ENCODE measurements at regions not wholly inside any gene's neighbourhood (a gene's known extent, or its start where the extent isn't known, plus 50 kb on each side); places are given as distances from the start of the nearest gene placed in this dataset.

- intact Hi-C loops (cut with DNase I), result no loop called here
These were observed 62.9 kb upstream of the TJP1 start for GRCh38 chr15:29885183-29885582.

GRCh38 chr15:29883126-29883525 is 60.9 kb upstream of the TJP1 start:
- intact Hi-C loops (cut with DNase I), result no loop called here
- DNase-seq, result no peak

More at GRCh38 chr15:29885183-29885582, 62.9 kb upstream of the TJP1 start:
- DNase-seq, result no peak

- intact Hi-C loops (cut with DNase I), result no loop called here
- DNase-seq, result no peak
These were observed 58.6 kb upstream of the TJP1 start for GRCh38 chr15:29880886-29881285.

GRCh38 chr15:29880341-29880740 is 58.1 kb upstream of the TJP1 start:
- intact Hi-C loops (cut with DNase I), result no loop called here
- DNase-seq, result no peak

GRCh38 chr15:29874977-29875376 is 52.7 kb upstream of the TJP1 start:
- no peak for DNase-seq
- intact Hi-C loops (cut with DNase I), result no loop called here

- peak in 3 of 10 donors; percentile 27 to 87 (median 56) for DNase-seq
- intact Hi-C loops (cut with DNase I), result no loop called here
These were observed 51.7 kb upstream of the TJP1 start for GRCh38 chr15:29873947-29874411.

GRCh38 chr15:29873264-29873663 is 51.0 kb upstream of the TJP1 start:
- DNase-seq, result no peak
- intact Hi-C loops (cut with DNase I), result no loop called here

- DNase-seq, result no peak
- intact Hi-C loops (cut with DNase I), result no loop called here
These were observed 50.4 kb upstream of the TJP1 start for GRCh38 chr15:29872716-29873115.

All from posterior cingulate gyrus (tissue), 11 donors.